ENCODE measurements at regions not wholly inside any gene's neighbourhood (a gene's known extent, or its start where the extent isn't known, plus 50 kb on each side); places are given as distances from the start of the nearest gene placed in this dataset.

DNA sequence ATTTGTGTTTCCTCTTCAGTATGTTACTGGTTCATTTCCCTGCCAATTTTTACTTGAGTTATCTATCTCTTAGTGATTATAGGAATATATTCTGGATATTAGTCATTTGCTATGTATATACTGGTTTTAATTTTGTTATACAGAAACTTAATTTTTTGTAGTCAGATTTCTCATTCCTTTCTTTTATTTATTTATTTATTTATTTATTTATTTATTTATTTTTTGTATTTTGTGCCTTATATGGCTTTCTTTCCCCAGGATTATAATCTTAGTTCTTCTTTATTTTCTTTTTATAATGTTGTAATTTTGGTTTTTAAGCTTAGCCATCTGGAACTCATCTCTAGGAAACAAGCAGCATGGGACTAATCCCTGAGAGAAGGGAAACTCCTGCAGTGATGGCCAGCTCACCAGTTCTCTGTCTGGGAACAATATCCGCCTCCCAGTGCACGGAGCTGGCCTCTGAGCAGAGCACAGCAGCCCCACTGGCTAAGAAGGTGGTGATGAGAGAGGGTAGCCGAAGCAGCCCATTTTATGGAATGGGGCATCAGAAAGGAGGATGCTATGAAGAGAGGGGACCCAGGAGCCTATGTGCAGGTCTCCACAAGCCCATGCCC is 54.5 kb upstream of the ADORA2B start:
- in situ Hi-C loops (cut with HindIII; ENCODE audit: low pct_ligation_motif_present, low pct_unique_long_range_greater_than_20kb, low sequenced_read_pairs): no loop called here
- no peak for DNase-seq

DNA sequence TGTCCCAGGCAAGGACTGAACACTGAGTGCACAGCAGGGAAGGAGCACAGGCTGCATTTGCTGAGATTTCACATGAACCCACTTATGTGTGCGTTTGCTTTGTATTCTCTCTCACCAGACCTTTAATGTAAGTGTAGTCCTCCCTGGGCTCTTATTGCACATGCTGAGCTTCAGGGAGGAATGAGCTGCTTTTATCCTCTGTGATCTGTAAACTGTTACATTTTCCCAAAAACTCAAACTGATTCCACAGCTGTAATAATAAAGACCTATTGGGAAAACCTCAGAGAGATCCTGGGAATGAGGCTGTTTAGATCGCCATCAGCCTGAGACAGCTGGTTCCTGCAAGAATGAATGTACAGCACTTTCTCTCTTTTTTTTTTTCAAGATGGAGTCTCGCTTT is 53.6 kb upstream of the ADORA2B start:
- in situ Hi-C loops (cut with HindIII; ENCODE audit: low pct_ligation_motif_present, low pct_unique_long_range_greater_than_20kb, low sequenced_read_pairs): no loop called here

DNA sequence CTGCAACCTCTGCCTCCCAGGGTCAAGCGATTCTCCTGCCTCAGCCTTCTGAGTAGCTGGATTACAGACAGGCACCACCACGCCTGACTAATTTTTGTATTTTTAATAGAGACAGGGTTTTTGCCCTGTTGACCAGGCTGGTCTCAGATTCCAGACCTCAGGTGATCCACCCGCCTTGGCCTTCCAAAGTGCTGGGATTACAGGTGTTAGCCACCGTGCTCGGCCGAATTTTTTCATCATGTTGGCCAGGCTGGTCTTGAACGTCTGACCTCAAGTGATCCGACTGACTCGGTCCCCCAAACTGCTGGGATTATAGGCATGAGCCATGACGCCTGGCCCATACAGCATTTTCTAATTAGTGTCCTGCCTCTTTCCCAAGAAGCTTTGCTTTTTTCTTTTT is 52.7 kb upstream of the ADORA2B start:
- in situ Hi-C loops (cut with HindIII; ENCODE audit: low pct_ligation_motif_present, low pct_unique_long_range_greater_than_20kb, low sequenced_read_pairs): no loop called here
- DNase-seq: no peak

More for the DNA sequence above, 53.6 kb upstream of the ADORA2B start:
- no peak for DNase-seq

DNA sequence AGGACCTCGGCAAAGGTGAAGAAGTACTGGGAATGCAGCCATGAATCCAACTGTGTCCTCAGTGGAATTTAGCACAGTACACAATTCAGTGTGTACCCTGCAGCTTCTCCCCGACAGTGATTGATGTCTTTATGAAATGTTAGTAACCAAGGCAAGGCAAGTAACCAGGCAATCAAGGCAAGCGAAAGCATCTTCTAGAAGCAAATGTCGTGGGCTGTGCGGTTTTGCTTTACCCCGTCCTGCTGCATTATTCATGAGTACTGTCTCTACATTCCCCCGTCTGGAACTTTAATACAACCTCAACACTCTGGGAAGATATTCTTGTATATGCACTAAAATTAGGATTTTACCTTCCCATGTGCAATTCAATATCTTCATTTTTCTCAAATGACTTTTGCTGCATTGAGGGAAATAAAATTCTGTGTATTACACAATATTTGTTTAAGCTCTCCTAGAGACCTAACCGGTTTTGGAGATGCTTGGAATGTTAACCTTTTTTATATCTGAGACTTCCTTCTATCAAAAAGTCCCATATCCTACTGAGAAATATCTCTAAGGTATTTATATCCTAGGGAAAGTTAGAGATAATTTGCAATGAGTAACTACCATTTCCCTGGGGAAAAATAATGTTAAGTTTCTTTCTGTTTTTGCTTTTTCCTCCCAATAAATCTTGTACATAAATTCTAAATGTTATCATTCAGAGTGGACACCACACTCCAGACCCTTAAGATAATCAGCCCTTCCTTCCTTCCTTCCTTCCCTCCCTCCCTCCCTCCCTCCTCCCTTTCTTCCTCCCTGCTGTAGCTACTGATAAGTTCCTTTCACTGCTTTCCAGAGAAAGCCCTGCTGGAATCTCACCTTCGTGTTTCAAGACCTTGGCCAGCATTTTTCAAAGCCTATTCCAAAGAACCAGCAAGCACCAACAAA is 51.9 kb upstream of the ADORA2B start:
- in situ Hi-C loops (cut with HindIII; ENCODE audit: low pct_ligation_motif_present, low pct_unique_long_range_greater_than_20kb, low sequenced_read_pairs): no loop called here
- DNase-seq: no peak

- in situ Hi-C loops (cut with HindIII; ENCODE audit: low pct_ligation_motif_present, low pct_unique_long_range_greater_than_20kb, low sequenced_read_pairs): no loop called here
- no peak for DNase-seq
Observed at GRCh38 chr17:15893658-15894024, 51.3 kb upstream of the ADORA2B start.

- in situ Hi-C loops (cut with HindIII; ENCODE audit: low pct_ligation_motif_present, low pct_unique_long_range_greater_than_20kb, low sequenced_read_pairs): no loop called here
- no peak for DNase-seq
Observed at GRCh38 chr17:15894258-15894657, 50.7 kb upstream of the ADORA2B start.

DNA sequence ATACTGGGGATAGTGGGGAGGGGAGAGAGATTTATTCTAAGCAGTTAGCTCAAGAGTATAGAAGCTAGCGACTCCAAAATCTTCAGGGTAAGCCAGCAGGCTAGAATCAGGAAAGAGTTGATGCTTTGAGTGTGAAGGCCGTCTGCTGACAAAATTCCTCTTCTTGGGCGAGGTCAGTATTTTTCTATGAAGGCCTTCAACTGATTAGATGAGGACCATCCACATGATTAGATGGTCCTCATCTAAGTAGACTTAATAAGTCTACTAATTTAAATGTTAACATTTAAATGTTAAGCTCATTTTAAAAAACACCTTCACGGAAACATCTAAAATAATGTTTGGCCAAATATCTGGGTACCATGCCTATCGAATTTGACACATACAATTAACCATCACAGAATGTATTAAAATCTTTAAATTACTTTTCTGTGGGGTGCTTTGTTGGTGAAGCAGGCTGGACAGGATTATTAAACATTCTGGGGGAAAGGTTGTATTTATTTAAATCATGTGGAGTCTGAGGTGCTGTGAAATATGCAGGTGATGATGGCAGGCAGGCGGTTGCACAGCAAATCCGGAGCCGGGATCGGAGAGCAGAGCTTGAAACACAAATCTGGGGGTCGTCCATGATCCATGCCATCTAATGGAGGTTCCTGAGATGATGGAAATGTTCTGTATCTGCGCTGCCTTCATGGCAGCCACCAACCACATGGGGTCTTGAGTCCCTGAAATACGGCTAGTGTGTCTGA is 49.8 kb upstream of the ADORA2B start:
- in situ Hi-C loops (cut with HindIII; ENCODE audit: low pct_ligation_motif_present, low pct_unique_long_range_greater_than_20kb, low sequenced_read_pairs): no loop called here
- DNase-seq: no peak

Measured in ACHN (cell line).